ENCODE measurements at regions not wholly inside any gene's neighbourhood (a gene's known extent, or its start where the extent isn't known, plus 50 kb on each side); places are given as distances from the start of the nearest gene placed in this dataset.

- TF ChIP-seq CTCF (IDR thresholded peaks at IDR 0.05; ENCODE audit: low read depth, low read length): no peak
- H3K4me3 ChIP-seq (ENCODE audit: low read depth, low read length): no peak overlapping the region
Observed at GRCh38 chr2:75338461-75338860, 139.1 kb upstream of the TACR1 start.

GRCh38 chr2:75337619-75338018, 138.3 kb upstream of the TACR1 start:
- TF ChIP-seq CTCF (IDR thresholded peaks at IDR 0.05; ENCODE audit: low read depth, low read length): no peak
- H3K4me3 ChIP-seq (ENCODE audit: low read depth, low read length): no peak overlapping the region

- TF ChIP-seq CTCF (IDR thresholded peaks at IDR 0.05; ENCODE audit: low read depth, low read length): no peak
- no peak overlapping the region for H3K4me3 ChIP-seq (ENCODE audit: low read depth, low read length)
Observed at GRCh38 chr2:75337016-75337415, 137.7 kb upstream of the TACR1 start.

GRCh38 chr2:75336451-75336850, 137.1 kb upstream of the TACR1 start:
- TF ChIP-seq CTCF (IDR thresholded peaks at IDR 0.05; ENCODE audit: low read depth, low read length): no peak
- H3K4me3 ChIP-seq (ENCODE audit: low read depth, low read length): no peak overlapping the region

GRCh38 chr2:75334076-75334475, 134.8 kb upstream of the TACR1 start:
- no peak overlapping the region for H3K4me3 ChIP-seq (ENCODE audit: low read depth, low read length)
- no peak for TF ChIP-seq CTCF (IDR thresholded peaks at IDR 0.05; ENCODE audit: low read depth, low read length)

- no peak overlapping the region for H3K4me3 ChIP-seq (ENCODE audit: low read depth, low read length)
- no peak for TF ChIP-seq CTCF (IDR thresholded peaks at IDR 0.05; ENCODE audit: low read depth, low read length)
Observed at GRCh38 chr2:75333646-75334045, 134.3 kb upstream of the TACR1 start.

GRCh38 chr2:75328156-75328555, 128.8 kb upstream of the TACR1 start:
- no peak for TF ChIP-seq CTCF (IDR thresholded peaks at IDR 0.05; ENCODE audit: low read depth, low read length)
- H3K4me3 ChIP-seq (ENCODE audit: low read depth, low read length): no peak overlapping the region

Data from WI38 (cell line).